GM19043 (cell line): ENCODE measurements at regions not wholly inside any gene's neighbourhood (a gene's known extent, or its start where the extent isn't known, plus 50 kb on each side); places are given as distances from the start of the nearest gene placed in this dataset.

ENCODE experiments used
- ATAC-seq: cut with Tn5 transposase; IDR thresholded peaks from one replicate; pipeline ENCODE4 v1.9.1; 2021; ENCODE audit warnings: low read depth; ENCODE audit not compliant: unreplicated experiment

- no peak for ATAC-seq
These were observed 215.6 kb upstream of the UMPS start for GRCh38 chr3:124514683-124515082.

- ATAC-seq = no peak
These were observed 213.9 kb upstream of the UMPS start for GRCh38 chr3:124516333-124516732.

GRCh38 chr3:124517306-124517705, 212.9 kb upstream of the UMPS start:
- ATAC-seq = no peak

GRCh38 chr3:124518350-124518749, 211.9 kb upstream of the UMPS start:
- no peak for ATAC-seq

GRCh38 chr3:124519591-124520194, 210.6 kb upstream of the UMPS start:
- no peak for ATAC-seq

- no peak for ATAC-seq
These were observed 209.3 kb upstream of the UMPS start for GRCh38 chr3:124520970-124521369.

- no peak for ATAC-seq
These were observed 208.1 kb upstream of the UMPS start for GRCh38 chr3:124522082-124522625.

GRCh38 chr3:124526601-124527000, 203.7 kb upstream of the UMPS start:
- ATAC-seq = no peak

- no peak for ATAC-seq
These were observed 200.3 kb upstream of the UMPS start for GRCh38 chr3:124529826-124530571.

- ATAC-seq = no peak
These were observed 199.3 kb upstream of the UMPS start for GRCh38 chr3:124530916-124531315.

GRCh38 chr3:124532071-124532470, 198.2 kb upstream of the UMPS start:
- no peak for ATAC-seq

- ATAC-seq = no peak
These were observed 194.9 kb upstream of the UMPS start for GRCh38 chr3:124535306-124535705.

- ATAC-seq = no peak
These were observed 189.6 kb upstream of the UMPS start for GRCh38 chr3:124540550-124541211.

- no peak for ATAC-seq
These were observed 187.9 kb upstream of the UMPS start for GRCh38 chr3:124542214-124542869.

GRCh38 chr3:124545891-124546290, 184.4 kb upstream of the UMPS start:
- no peak for ATAC-seq

GRCh38 chr3:124552224-124552623, 178.0 kb upstream of the UMPS start:
- no peak for ATAC-seq

- no peak for ATAC-seq
These were observed 177.1 kb upstream of the UMPS start for GRCh38 chr3:124553178-124553577.

GRCh38 chr3:124556636-124557035, 173.6 kb upstream of the UMPS start:
- ATAC-seq = no peak

- ATAC-seq = no peak
These were observed 172.6 kb upstream of the UMPS start for GRCh38 chr3:124557433-124558232.
